Caco-2 (cell line): ENCODE measurements at regions not wholly inside any gene's neighbourhood (a gene's known extent, or its start where the extent isn't known, plus 50 kb on each side); places are given as distances from the start of the nearest gene placed in this dataset.

ENCODE experiments used
- BruUV-seq: library from RNA; stranded (reverse); fragments of 400-500 nt; replicated peaks from 2 replicates; lab custom pipeline; 2021; lab: Mats Ljungman, UMichigan
- CTCF ChIA-PET: fragments of 300-600 bp; sonication (Branson Sonifier 250); formaldehyde crosslinking; loops from one replicate; lab custom pipeline; 2022; ENCODE audit warnings: antibody characterized with exemption; lab: Charles Lee
- POLR2A ChIA-PET: fragments of 300-600 bp; sonication (Branson Sonifier 250); formaldehyde crosslinking; loops from one replicate; lab custom pipeline; 2022; ENCODE audit warnings: antibody characterized with exemption; lab: Charles Lee
- DNase-seq, 2 experiments: peaks; one replicate each; pipeline versions ENCODE4 v3.0.0 to v3.0.0-alpha.2; 2020 to 2022
- H3K27me3 ChIP-seq: replicated peaks from 2 replicates; pipeline ENCODE4 v1.6.0; 2011; ENCODE audit warnings: low read length; ENCODE audit not compliant: control insufficient read depth, insufficient read depth
- H3K36me3 ChIP-seq: 2 replicates; pipeline ENCODE4 v1.5.1; 2011; ENCODE audit warnings: low read length; ENCODE audit not compliant: control insufficient read depth, insufficient read depth
- H3K4me1 ChIP-seq: fragments of 250-450 bp; sonication (Bioruptor Pico); 2 replicates; pipeline ENCODE4 v1.5.1; 2020; ENCODE audit warnings: mild to moderate bottlenecking
- H3K4me3 ChIP-seq: 2 replicates; pipeline ENCODE4 v1.5.1; 2011; ENCODE audit warnings: low read depth, mild to moderate bottlenecking, control low read depth, low read length
- H3K9me3 ChIP-seq: fragments of 250-450 bp; sonication (Bioruptor Pico); 2 replicates; pipeline ENCODE4 v1.5.1; 2020; ENCODE audit warnings: mild to moderate bottlenecking, moderate library complexity
- H3K27ac Mint-ChIP-seq: one replicate; pipeline ENCODE4 v1.8.0; 2022; ENCODE audit warnings: mixed read lengths; ENCODE audit not compliant: unreplicated experiment
- H3K27me3 Mint-ChIP-seq: one replicate; pipeline ENCODE4 v1.8.0; 2022; ENCODE audit warnings: mixed read lengths; ENCODE audit not compliant: insufficient read depth, unreplicated experiment
- H3K36me3 Mint-ChIP-seq: one replicate; pipeline ENCODE4 v1.8.0; 2022; ENCODE audit warnings: mild to moderate bottlenecking, mixed read lengths; ENCODE audit not compliant: insufficient read depth, unreplicated experiment
- H3K4me1 Mint-ChIP-seq: one replicate; pipeline ENCODE4 v1.8.0; 2022; ENCODE audit warnings: low read depth, mixed read lengths; ENCODE audit not compliant: unreplicated experiment
- H3K4me3 Mint-ChIP-seq: one replicate; pipeline ENCODE4 v1.8.0; 2022; ENCODE audit warnings: mild to moderate bottlenecking, moderate library complexity, mixed read lengths; ENCODE audit not compliant: unreplicated experiment
- H3K9me3 Mint-ChIP-seq: one replicate; pipeline ENCODE4 v1.8.0; 2022; ENCODE audit warnings: mixed read lengths; ENCODE audit not compliant: unreplicated experiment
- intact Hi-C: fragments of 100-400 bp; cut with micrococcal nuclease; formaldehyde crosslinking; loops from one replicate; pipeline ENCODE4 v1.10.0; 2022; ENCODE audit not compliant: unreplicated experiment
- TF ChIP-seq, protein P1 (sequence below), 2 experiments: fragments of 200-600 bp in 1 of 2; IDR thresholded peaks; 1 replicate in 1 of 2; 2 replicates in 1 of 2; pipeline versions ENCODE4 v1.5.1 to v1.8.0; 2011 to 2022; ENCODE audit warnings: antibody characterized with exemption in 1 of 2, control low read depth in 1 of 2, inconsistent platforms in 1 of 2, low read depth in 1 of 2, low read length in 1 of 2, mild to moderate bottlenecking in 1 of 2, moderate library complexity in 1 of 2; ENCODE audit not compliant: insufficient read depth in 1 of 2, severe bottlenecking in 1 of 2, unreplicated experiment in 1 of 2

DNA sequence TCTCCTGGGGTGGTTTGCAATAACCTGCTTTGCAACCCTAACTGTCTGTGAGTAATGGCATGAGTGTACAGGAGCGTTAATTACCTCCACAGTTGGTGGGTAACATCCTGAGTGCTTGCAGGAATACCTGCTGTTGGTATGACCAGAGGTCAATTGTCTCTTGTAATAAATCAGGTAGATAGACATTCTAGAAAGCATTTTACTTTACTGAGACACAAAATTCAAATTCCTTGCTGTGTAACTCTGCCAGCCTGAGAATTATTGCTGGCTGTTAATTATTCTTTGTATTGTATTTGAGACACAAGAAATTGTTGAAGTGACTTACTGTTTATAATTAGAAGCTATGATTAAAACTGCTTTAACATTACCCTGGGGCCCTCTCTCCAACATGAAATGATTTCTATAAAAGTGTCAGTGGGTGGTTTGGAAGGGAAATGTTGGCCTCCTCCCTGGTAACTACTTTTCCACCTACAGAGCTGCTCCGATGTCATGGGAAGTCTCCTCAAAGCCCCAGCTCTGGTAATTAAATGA, 150.8 kb upstream of the ADCY2 start:
- ChIA-PET CTCF (no interaction called here), POLR2A (no interaction called here)
- H3K36me3 ChIP-seq: no peaks in the 10 kb centered on the region
- Mint-ChIP-seq H3K27ac (no peak overlapping the region), H3K4me1 (no peaks in the 10 kb centered on the region), H3K4me3 (no peak overlapping the region), H3K9me3 (no peaks in the 10 kb centered on the region), H3K27me3 (no peaks in the 10 kb centered on the region), H3K36me3 (no peaks in the 10 kb centered on the region)
- no TSS peak for BruUV-seq
- H3K27me3 ChIP-seq: no peaks in the 10 kb centered on the region
- intact Hi-C loops: no loop called here
- no peak for DNase-seq
- TF ChIP-seq, protein P1, sequence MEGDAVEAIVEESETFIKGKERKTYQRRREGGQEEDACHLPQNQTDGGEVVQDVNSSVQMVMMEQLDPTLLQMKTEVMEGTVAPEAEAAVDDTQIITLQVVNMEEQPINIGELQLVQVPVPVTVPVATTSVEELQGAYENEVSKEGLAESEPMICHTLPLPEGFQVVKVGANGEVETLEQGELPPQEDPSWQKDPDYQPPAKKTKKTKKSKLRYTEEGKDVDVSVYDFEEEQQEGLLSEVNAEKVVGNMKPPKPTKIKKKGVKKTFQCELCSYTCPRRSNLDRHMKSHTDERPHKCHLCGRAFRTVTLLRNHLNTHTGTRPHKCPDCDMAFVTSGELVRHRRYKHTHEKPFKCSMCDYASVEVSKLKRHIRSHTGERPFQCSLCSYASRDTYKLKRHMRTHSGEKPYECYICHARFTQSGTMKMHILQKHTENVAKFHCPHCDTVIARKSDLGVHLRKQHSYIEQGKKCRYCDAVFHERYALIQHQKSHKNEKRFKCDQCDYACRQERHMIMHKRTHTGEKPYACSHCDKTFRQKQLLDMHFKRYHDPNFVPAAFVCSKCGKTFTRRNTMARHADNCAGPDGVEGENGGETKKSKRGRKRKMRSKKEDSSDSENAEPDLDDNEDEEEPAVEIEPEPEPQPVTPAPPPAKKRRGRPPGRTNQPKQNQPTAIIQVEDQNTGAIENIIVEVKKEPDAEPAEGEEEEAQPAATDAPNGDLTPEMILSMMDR (IDR thresholded peaks at IDR 0.05; ENCODE audit: insufficient read depth in 1 of 2, low read depth in 1 of 2, low read length in 1 of 2, severe bottlenecking in 1 of 2, unreplicated experiment in 1 of 2): no peak
- H3K4me1 ChIP-seq: no peaks in the 10 kb centered on the region
- no peak overlapping the region for H3K4me3 ChIP-seq
- H3K9me3 ChIP-seq: no peaks in the 10 kb centered on the region

DNA sequence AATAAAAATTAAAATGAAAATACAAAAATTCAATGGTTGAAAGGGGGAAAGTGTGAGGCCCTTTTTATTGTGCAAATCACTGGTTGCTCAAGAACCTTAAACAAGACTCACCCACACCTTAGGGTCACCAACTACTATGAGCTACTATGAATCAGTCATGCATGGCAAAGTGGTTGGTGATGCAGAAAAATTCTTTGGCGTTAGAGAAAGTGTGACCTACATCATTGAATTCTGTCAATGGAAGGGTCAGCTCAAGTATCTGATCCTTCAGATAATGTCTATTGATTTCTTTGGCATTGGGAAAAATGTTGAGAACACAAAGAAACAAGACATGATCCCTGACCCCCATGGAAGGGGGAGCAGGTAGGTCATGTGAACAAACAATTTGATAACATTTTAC, 149.7 kb upstream of the ADCY2 start:
- H3K4me1 Mint-ChIP-seq: no peaks in the 10 kb centered on the region
- Histone ChIP-seq H3K9me3 (no peaks in the 10 kb centered on the region), H3K36me3 (no peaks in the 10 kb centered on the region), H3K4me1 (no peaks in the 10 kb centered on the region), H3K27me3 (no peaks in the 10 kb centered on the region), H3K4me3 (no peak overlapping the region)
- ChIA-PET POLR2A (no interaction called here), CTCF (no interaction called here)
- no TSS peak for BruUV-seq
- no peak overlapping the region for H3K4me3 Mint-ChIP-seq
- H3K9me3 Mint-ChIP-seq: no peaks in the 10 kb centered on the region
- intact Hi-C loops: no loop called here
- H3K27me3 Mint-ChIP-seq: no peaks in the 10 kb centered on the region
- H3K36me3 Mint-ChIP-seq: no peaks in the 10 kb centered on the region
- no peak for DNase-seq
- TF ChIP-seq, protein P1 (IDR thresholded peaks at IDR 0.05; ENCODE audit: insufficient read depth in 1 of 2, low read depth in 1 of 2, low read length in 1 of 2, severe bottlenecking in 1 of 2, unreplicated experiment in 1 of 2): no peak
- no peak overlapping the region for H3K27ac Mint-ChIP-seq

DNA sequence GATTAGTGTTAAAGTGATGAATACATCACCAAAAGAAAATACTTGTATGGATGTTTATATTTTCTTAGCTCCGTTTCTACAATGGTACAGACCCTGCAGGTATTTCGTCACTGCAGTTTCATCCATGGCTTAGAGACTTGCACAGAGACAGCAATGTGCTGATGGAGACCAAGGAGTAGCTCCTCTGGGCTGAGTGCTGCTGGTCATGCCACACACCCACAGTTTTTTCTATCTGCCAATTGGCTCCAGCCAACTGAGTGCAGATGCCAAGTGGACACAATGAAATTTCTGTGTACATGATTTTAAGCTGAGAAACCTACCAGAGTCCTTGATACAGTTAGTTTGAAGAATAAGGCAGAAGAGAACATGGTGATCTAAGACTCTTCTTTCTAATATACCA, 145.9 kb upstream of the ADCY2 start:
- H3K27me3 Mint-ChIP-seq: no peaks in the 10 kb centered on the region
- DNase-seq: no peak
- H3K9me3 Mint-ChIP-seq: no peaks in the 10 kb centered on the region
- H3K4me1 Mint-ChIP-seq: no peaks in the 10 kb centered on the region
- CTCF ChIA-PET: no interaction called here
- no peaks in the 10 kb centered on the region for H3K4me1 ChIP-seq
- no peaks in the 10 kb centered on the region for H3K9me3 ChIP-seq
- H3K4me3 ChIP-seq: no peak overlapping the region
- intact Hi-C loops: no loop called here
- no peak overlapping the region for H3K4me3 Mint-ChIP-seq
- no TSS peak for BruUV-seq
- POLR2A ChIA-PET: no interaction called here
- no peaks in the 10 kb centered on the region for H3K27me3 ChIP-seq
- TF ChIP-seq, protein P1 (IDR thresholded peaks at IDR 0.05; ENCODE audit: insufficient read depth in 1 of 2, low read depth in 1 of 2, low read length in 1 of 2, severe bottlenecking in 1 of 2, unreplicated experiment in 1 of 2): no peak
- no peak overlapping the region for H3K27ac Mint-ChIP-seq
- no peaks in the 10 kb centered on the region for H3K36me3 ChIP-seq
- no peaks in the 10 kb centered on the region for H3K36me3 Mint-ChIP-seq
